Cardiac fibroblast (primary cell): ENCODE measurements at regions not wholly inside any gene's neighbourhood (a gene's known extent, or its start where the extent isn't known, plus 50 kb on each side); places are given as distances from the start of the nearest gene placed in this dataset.

Source experiments
- DNase-seq, 2 donors: peaks; one replicate each; pipeline versions ENCODE4 v3.0.0 to v3.0.0-alpha.2; 2010; ENCODE audit warnings: low read depth in 2 of 2
- H3K4me3 ChIP-seq, 2 donors: replicated peaks in 1 of 2; 1 replicate in 1 of 2; 2 replicates in 1 of 2; pipeline ENCODE4 v1.5.1; 2011; ENCODE audit warnings: low read depth in 2 of 2, low read length in 2 of 2, mild to moderate bottlenecking in 2 of 2, moderate library complexity in 1 of 2
- CTCF ChIP-seq: IDR thresholded peaks from one replicate; pipeline ENCODE4 v1.5.1; 2011; ENCODE audit warnings: low read depth, mild to moderate bottlenecking, low read length, inconsistent platforms

- no peak overlapping the region for H3K4me3 ChIP-seq
- TF ChIP-seq CTCF: no peak
- no peak for DNase-seq
Observed at GRCh38 chr6:119874381-119874780, 524.8 kb upstream of the MAN1A1 start.

DNA sequence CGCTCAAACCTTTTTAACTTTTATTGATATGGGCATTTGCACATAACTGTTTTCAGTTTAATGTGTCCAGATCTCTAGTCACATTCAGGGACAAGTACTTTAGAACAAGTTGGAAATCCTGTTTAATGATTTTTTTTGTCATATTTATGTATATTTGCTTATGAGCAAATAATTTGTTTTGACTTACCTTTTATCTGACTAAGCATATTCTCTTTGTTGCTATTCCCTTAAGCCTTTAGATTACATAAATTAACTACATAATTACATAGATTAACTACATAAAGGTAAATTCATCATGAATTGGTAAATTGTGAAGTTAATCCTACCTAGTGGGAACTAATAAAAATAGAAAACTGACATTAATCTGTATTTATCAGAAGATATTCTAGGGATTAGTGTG lies 523.5 kb upstream of the MAN1A1 start:
- no peak overlapping the region for H3K4me3 ChIP-seq
- no peak for TF ChIP-seq CTCF
- no peak for DNase-seq

GRCh38 chr6:119871520-119871919 lies 522.0 kb upstream of the MAN1A1 start:
- TF ChIP-seq CTCF: no peak
- no peak overlapping the region for H3K4me3 ChIP-seq
- no peak for DNase-seq

DNA sequence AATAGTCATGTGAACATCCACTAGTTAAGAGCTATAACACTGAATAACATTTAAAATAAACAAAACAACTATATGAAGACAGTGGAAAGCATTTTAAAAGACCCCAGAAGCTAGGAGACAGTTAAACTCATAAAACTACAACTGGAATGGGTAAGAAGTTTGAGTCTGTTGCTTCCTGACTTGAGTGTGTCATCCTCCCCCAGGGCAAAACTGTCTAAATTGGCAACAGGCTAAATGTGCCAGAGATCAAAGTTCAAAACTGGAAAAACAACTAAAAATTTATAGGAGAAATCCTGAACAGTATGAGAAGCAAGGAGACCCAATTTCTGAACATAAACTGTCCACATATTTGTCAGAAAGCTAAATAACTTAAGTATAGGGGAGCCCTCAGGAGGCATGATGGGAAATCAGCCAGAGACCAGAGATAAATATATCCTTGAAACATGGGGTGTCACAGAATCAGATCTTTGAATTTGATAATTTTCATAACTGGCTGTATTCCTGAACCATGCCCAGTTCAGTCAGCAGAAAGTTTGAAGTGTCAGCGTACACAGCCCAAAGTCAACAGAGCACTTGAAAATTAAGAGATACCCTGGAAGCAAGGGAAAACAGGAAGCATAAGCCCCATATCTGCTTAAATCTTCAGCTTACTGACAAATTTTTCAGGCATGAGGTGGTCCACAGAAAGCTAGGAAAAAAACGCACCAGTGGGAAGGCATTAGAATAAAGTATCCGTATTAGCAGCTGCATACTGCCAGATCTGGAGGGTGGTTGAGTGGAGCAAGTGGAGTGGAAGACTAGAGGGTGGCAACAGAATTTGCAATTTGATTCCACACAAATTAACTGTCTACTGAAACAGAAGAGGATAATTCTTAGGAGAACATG lies 516.1 kb upstream of the MAN1A1 start:
- H3K4me3 ChIP-seq: no peak overlapping the region
- DNase-seq: no peak
- TF ChIP-seq CTCF: no peak

GRCh38 chr6:119862719-119863118 lies 513.2 kb upstream of the MAN1A1 start:
- TF ChIP-seq CTCF: no peak
- H3K4me3 ChIP-seq: no peak overlapping the region
- no peak for DNase-seq

GRCh38 chr6:119858901-119859300 lies 509.3 kb upstream of the MAN1A1 start:
- TF ChIP-seq CTCF: no peak
- peak in 1 of 2 donors; percentile 7 for DNase-seq
- no peak overlapping the region for H3K4me3 ChIP-seq

GRCh38 chr6:119856136-119856535 lies 506.6 kb upstream of the MAN1A1 start:
- no peak for TF ChIP-seq CTCF
- H3K4me3 ChIP-seq: no peak overlapping the region
- DNase-seq: no peak
